H1 (cell line): ENCODE measurements at regions not wholly inside any gene's neighbourhood (a gene's known extent, or its start where the extent isn't known, plus 50 kb on each side); places are given as distances from the start of the nearest gene placed in this dataset.

ENCODE experiments used
- CTCF ChIA-PET: fragments of 300-600 bp; sonication (Branson Sonifier 250); formaldehyde crosslinking; loops from one replicate; lab custom pipeline; 2021; ENCODE audit not compliant: partially characterized antibody; lab: Charles Lee
- POLR2A ChIA-PET: fragments of 300-600 bp; sonication (Branson Sonifier 250); formaldehyde crosslinking; loops from one replicate; lab custom pipeline; 2021; ENCODE audit warnings: inconsistent platforms; ENCODE audit not compliant: partially characterized antibody; lab: Charles Lee
- DNase-seq, 2 experiments: peaks; one replicate each; pipeline versions ENCODE4 v3.0.0 to v3.0.0-alpha.2; 2010 to 2022; ENCODE audit warnings: low spot score in 2 of 2, low read depth in 1 of 2, mixed read lengths in 1 of 2
- FAIRE-seq: peaks from 2 replicates; lab custom pipeline; 2011; peaks lifted over from hg19 to GRCh38; lab: Jason Lieb, UNC
- H2AFZ ChIP-seq: 2 replicates; pipeline ENCODE4 v1.8.1; 2012; ENCODE audit warnings: low read length, inconsistent platforms
- H2AK5ac ChIP-seq: 2 replicates; pipeline ENCODE4 v1.6.1; 2013; ENCODE audit warnings: low read depth, low read length
- H2BK120ac ChIP-seq: replicated peaks from 2 replicates; pipeline ENCODE3; 2013; ENCODE audit warnings: low read depth, low read length, inconsistent platforms
- H2BK12ac ChIP-seq: 2 replicates; pipeline ENCODE4 v1.6.1; 2013; ENCODE audit warnings: low read depth, low read length
- H2BK15ac ChIP-seq: 2 replicates; pipeline ENCODE4 v1.6.1; 2013; ENCODE audit warnings: low read length
- H2BK20ac ChIP-seq: 2 replicates; pipeline ENCODE4 v1.6.1; 2013; ENCODE audit warnings: low read length
- H2BK5ac ChIP-seq: 2 replicates; pipeline ENCODE4 v1.6.1; 2013; ENCODE audit warnings: low read depth, low read length
- H3K14ac ChIP-seq: 2 replicates; pipeline ENCODE4 v1.6.1; 2013; ENCODE audit warnings: inconsistent platforms; ENCODE audit not compliant: insufficient read length
- H3K18ac ChIP-seq: 2 replicates; pipeline ENCODE4 v1.6.1; 2013; ENCODE audit warnings: low read length; ENCODE audit errors: extremely low read depth
- H3K23ac ChIP-seq: 2 replicates; pipeline ENCODE4 v1.6.1; 2013; ENCODE audit warnings: inconsistent platforms; ENCODE audit not compliant: insufficient read length
- H3K23me2 ChIP-seq: 2 replicates; pipeline ENCODE4 v1.6.1; 2013; ENCODE audit warnings: low read depth, low read length
- H3K27ac ChIP-seq: 2 replicates; pipeline ENCODE4 v1.6.1; 2011; ENCODE audit warnings: low read depth, low read length, inconsistent platforms
- H3K27me3 ChIP-seq, 4 experiments: replicated peaks in 1 of 4; 1 replicate in 1 of 4; 2 replicates in 3 of 4; pipeline versions ENCODE4 v1.6.1 to v1.8.1; 2011 to 2013; ENCODE audit warnings: low read length in 3 of 4, mild to moderate bottlenecking in 3 of 4, inconsistent platforms in 2 of 4, mixed read lengths in 2 of 4, moderate library complexity in 1 of 4; ENCODE audit not compliant: control insufficient read depth in 3 of 4, insufficient read depth in 3 of 4; ENCODE audit errors: extremely low read depth in 1 of 4
- H3K36me3 ChIP-seq, 4 experiments: 2 replicates each; pipeline versions ENCODE4 v1.6.1 to v1.8.1; 2011 to 2013; ENCODE audit warnings: mild to moderate bottlenecking in 4 of 4, low read length in 3 of 4, moderate library complexity in 2 of 4, control low read depth in 1 of 4, inconsistent platforms in 1 of 4; ENCODE audit not compliant: insufficient read depth in 4 of 4, control insufficient read depth in 2 of 4
- H3K4ac ChIP-seq: replicated peaks from 2 replicates; pipeline ENCODE3; 2013; ENCODE audit warnings: low read length, low read depth, mixed read lengths, inconsistent platforms; ENCODE audit not compliant: insufficient read length
- H3K4me1 ChIP-seq, 4 experiments: replicated peaks in 1 of 4; 1 replicate in 1 of 4; 2 replicates in 3 of 4; pipeline versions ENCODE4 v1.6.1 to v1.8.1; 2011 to 2013; ENCODE audit warnings: low read length in 3 of 4, inconsistent platforms in 2 of 4, mixed read lengths in 1 of 4; ENCODE audit not compliant: insufficient read depth in 4 of 4, control insufficient read depth in 3 of 4
- H3K4me2 ChIP-seq, 2 experiments: 2 replicates each; pipeline versions ENCODE4 v1.6.1 to v1.8.1; 2011 to 2013; ENCODE audit warnings: low read depth in 2 of 2, low read length in 2 of 2, control low read depth in 1 of 2, inconsistent platforms in 1 of 2, mild to moderate bottlenecking in 1 of 2; ENCODE audit not compliant: insufficient read depth in 1 of 2
- H3K4me3 ChIP-seq, 4 experiments: fragments of 200-600, 300-600 bp in 1 of 4; sonication (generic), shearing (Covaris generic), sonication (Bioruptor Twin) in 1 of 4; 2 replicates each; pipeline versions ENCODE4 v1.5.1 to v1.8.1; 2011 to 2016; ENCODE audit warnings: low read length in 4 of 4, low read depth in 3 of 4, control low read depth in 2 of 4, inconsistent platforms in 2 of 4, mild to moderate bottlenecking in 2 of 4, mixed read lengths in 1 of 4, moderate library complexity in 1 of 4; ENCODE audit not compliant: insufficient read depth in 2 of 4; ENCODE audit errors: extremely low read depth in 1 of 4
- H3K56ac ChIP-seq: replicated peaks from 2 replicates; pipeline ENCODE3; 2013; ENCODE audit warnings: low read depth, mild to moderate bottlenecking, mixed read lengths, low read length, inconsistent platforms; ENCODE audit not compliant: insufficient read length
- H3K79me1 ChIP-seq: 2 replicates; pipeline ENCODE4 v1.6.1; 2013; ENCODE audit warnings: low read depth, low read length, control low read depth
- H3K79me2 ChIP-seq, 2 experiments: 2 replicates each; pipeline versions ENCODE4 v1.6.1 to v1.8.1; 2012 to 2013; ENCODE audit warnings: low read length in 2 of 2, mild to moderate bottlenecking in 2 of 2, inconsistent platforms in 1 of 2; ENCODE audit not compliant: insufficient read depth in 2 of 2, control insufficient read depth in 1 of 2
- H3K9ac ChIP-seq, 4 experiments: replicated peaks in 1 of 4; 1 replicate in 1 of 4; 2 replicates in 3 of 4; pipeline versions ENCODE4 v1.6.1 to v1.8.1; 2011 to 2013; ENCODE audit warnings: low read depth in 3 of 4, low read length in 3 of 4, control low read depth in 2 of 4, mild to moderate bottlenecking in 2 of 4, moderate library complexity in 2 of 4, inconsistent platforms in 1 of 4; ENCODE audit errors: extremely low read depth in 1 of 4
- H3K9me3 ChIP-seq, 2 experiments: 2 replicates each; pipeline versions ENCODE4 v1.6.1 to v1.8.1; 2012 to 2013; ENCODE audit warnings: mild to moderate bottlenecking in 2 of 2, moderate library complexity in 2 of 2, control low read depth in 1 of 2, inconsistent platforms in 1 of 2, low read depth in 1 of 2, low read length in 1 of 2, mixed read lengths in 1 of 2; ENCODE audit not compliant: insufficient read depth in 2 of 2
- H4K20me1 ChIP-seq, 2 experiments: replicated peaks in 1 of 2; 2 replicates each; pipeline versions ENCODE3 to v1.8.1; 2011 to 2013; ENCODE audit warnings: inconsistent platforms in 2 of 2, low read length in 2 of 2, mild to moderate bottlenecking in 1 of 2; ENCODE audit not compliant: insufficient read depth in 2 of 2, control insufficient read depth in 1 of 2
- H4K5ac ChIP-seq: 2 replicates; pipeline ENCODE4 v1.6.1; 2013; ENCODE audit warnings: low read length, low read depth, mixed read lengths, inconsistent platforms; ENCODE audit not compliant: insufficient read length
- H4K8ac ChIP-seq: 2 replicates; pipeline ENCODE4 v1.8.0; 2013; ENCODE audit warnings: mild to moderate bottlenecking, moderate library complexity, low read length, inconsistent platforms; ENCODE audit not compliant: insufficient read depth; ENCODE audit errors: extremely low read depth
- H4K91ac ChIP-seq: replicated peaks from 2 replicates; pipeline ENCODE3; 2013; ENCODE audit warnings: low read length, mixed read lengths, inconsistent platforms; ENCODE audit not compliant: insufficient read length
- CBX5 ChIP-seq: fragments of 300-800, 300-1000 bp; sonication (generic); IDR thresholded peaks from 2 replicates; pipeline ENCODE4 v1.7.1; 2016; ENCODE audit warnings: antibody characterized with exemption, low read length, low read depth
- MAFK ChIP-seq: IDR thresholded peaks from 2 replicates; pipeline ENCODE4 v1.6.1; 2012; ENCODE audit warnings: low read depth, mild to moderate bottlenecking, improper control_type of control experiment, low read length
- RFX5 ChIP-seq: IDR thresholded peaks from 2 replicates; pipeline ENCODE4 v1.6.1; 2011; ENCODE audit warnings: low read depth, low read length, improper control_type of control experiment, borderline replicate concordance
- RNF2 ChIP-seq: fragments of 200-900, 300-1000 bp; sonication (generic); IDR thresholded peaks from 2 replicates; pipeline ENCODE4 v1.7.1; 2016; ENCODE audit warnings: borderline replicate concordance, low read depth, mild to moderate bottlenecking, antibody characterized with exemption, low read length; ENCODE audit not compliant: poor library complexity, severe bottlenecking; ENCODE audit errors: missing control alignments
- SRF ChIP-seq: IDR thresholded peaks from 2 replicates; pipeline ENCODE4 v1.6.1; 2011; ENCODE audit warnings: mild to moderate bottlenecking, low read depth, low read length, moderate library complexity
- TCF12 ChIP-seq: IDR thresholded peaks from 2 replicates; pipeline ENCODE4 v1.6.1; 2011; ENCODE audit warnings: low read depth, mild to moderate bottlenecking, low read length
- ZNF274 ChIP-seq: IDR thresholded peaks from 2 replicates; pipeline ENCODE4 v1.7.0; 2012; ENCODE audit warnings: low read length, borderline replicate concordance; ENCODE audit errors: extremely low read depth
- WGBS, 2 experiments: shearing (Covaris generic) in 1 of 2; methylation state at CpG; one replicate each; pipeline versions ENCODE4 v1.1.6 to v1.1.7; 2013 to 2015; ENCODE audit warnings: low lambda C conversion rate in 2 of 2, mixed read lengths in 2 of 2, inconsistent platforms in 1 of 2, low coverage in 1 of 2, missing lambda C conversion rate in 1 of 2; ENCODE audit not compliant: insufficient replicate concordance in 2 of 2, insufficient coverage in 1 of 2, insufficient read length in 1 of 2; ENCODE audit errors: extremely low coverage in 1 of 2, missing lambda C conversion rate in 1 of 2; 5-methylcytosine and 5-hydroxymethylcytosine counted together
- TF ChIP-seq, protein P1 (sequence below): IDR thresholded peaks from 2 replicates; pipeline ENCODE4 v1.6.1; 2011; ENCODE audit warnings: low read depth, mild to moderate bottlenecking, low read length; ENCODE audit not compliant: insufficient read depth
- TF ChIP-seq, protein P2 (sequence below), 3 experiments: IDR thresholded peaks; 1 replicate in 2 of 3; 2 replicates in 1 of 3; pipeline versions ENCODE4 v1.5.1 to v1.6.1; 2011; ENCODE audit warnings: low read length in 3 of 3, mild to moderate bottlenecking in 3 of 3, inconsistent platforms in 2 of 3, low read depth in 1 of 3, moderate library complexity in 1 of 3; ENCODE audit not compliant: insufficient read depth in 1 of 3; ENCODE audit errors: control extremely low read depth in 1 of 3
- TF ChIP-seq, protein P3 (sequence below): IDR thresholded peaks from 2 replicates; pipeline ENCODE4 v1.6.1; 2012; ENCODE audit warnings: inconsistent platforms

DNA sequence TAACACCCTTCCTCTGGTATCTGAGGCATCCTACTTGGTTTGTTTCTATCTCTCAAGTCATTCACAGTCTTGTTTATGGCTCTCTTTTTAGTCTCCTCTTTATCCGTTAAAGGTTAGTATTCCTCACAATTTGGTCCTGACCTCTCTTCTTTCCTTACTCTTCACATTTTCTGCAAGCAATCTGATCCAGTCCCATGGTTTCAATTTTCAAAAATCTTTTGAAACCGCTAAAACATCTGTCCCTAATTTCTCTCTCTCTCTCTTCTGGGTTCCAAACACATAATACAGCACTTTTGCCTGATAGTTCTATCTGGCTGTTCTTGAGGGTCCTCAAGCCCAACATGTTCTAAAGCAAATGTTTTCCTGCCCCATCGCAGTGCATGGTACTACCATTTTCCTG lies 149.0 kb downstream of the SERPINI1 start:
- no peaks in the 10 kb centered on the region for H3K4me1 ChIP-seq
- ChIA-PET POLR2A (no interaction called here), CTCF (interaction anchor here (1.5 to 3.8 kb wide), 2 partner anchors 9 to 35 kb away, joined by 4 to 16 read pairs; no protein-coding TSS in a partner anchor)
- H3K9me3 ChIP-seq, result no peaks in the 10 kb centered on the region
- no peak overlapping the region for H4K5ac ChIP-seq
- no peak overlapping the region for H3K4me2 ChIP-seq
- H2AK5ac ChIP-seq, result no peak overlapping the region
- no peak overlapping the region for H3K27ac ChIP-seq
- H2BK120ac ChIP-seq, result no peak overlapping the region
- DNase-seq (no peak), FAIRE-seq (no peak)
- no peaks in the 10 kb centered on the region; the same call in 1 of the 2 replicates for H3K23me2 ChIP-seq
- H4K8ac ChIP-seq, result no peak overlapping the region
- H3K14ac ChIP-seq, result no peak overlapping the region
- no peak overlapping the region for H3K56ac ChIP-seq
- H3K27me3 ChIP-seq, result no peaks in the 10 kb centered on the region
- H3K36me3 ChIP-seq, result no peaks in the 10 kb centered on the region
- no peak overlapping the region for H3K18ac ChIP-seq
- no peak overlapping the region for H3K4me3 ChIP-seq
- H2AFZ ChIP-seq, result no peak overlapping the region
- no peaks in the 10 kb centered on the region for H3K79me1 ChIP-seq
- no peaks in the 10 kb centered on the region for H4K20me1 ChIP-seq
- H3K79me2 ChIP-seq, result no peaks in the 10 kb centered on the region
- H4K91ac ChIP-seq, result no peak overlapping the region
- 92% methylated on average over 3 of the region's 3 CpGs; no CpG with 5 or more reads in 1 of the 2 experiments for WGBS, 2 experiments
- H2BK20ac ChIP-seq, result no peak overlapping the region
- H2BK12ac ChIP-seq, result no peak overlapping the region
- no peak overlapping the region for H3K23ac ChIP-seq
- no peak overlapping the region for H2BK5ac ChIP-seq
- H2BK15ac ChIP-seq, result no peak overlapping the region
- no peak overlapping the region for H3K9ac ChIP-seq
- H3K4ac ChIP-seq, result no peak overlapping the region
- no peak for TF ChIP-seq SRF
- TF ChIP-seq, protein P1, sequence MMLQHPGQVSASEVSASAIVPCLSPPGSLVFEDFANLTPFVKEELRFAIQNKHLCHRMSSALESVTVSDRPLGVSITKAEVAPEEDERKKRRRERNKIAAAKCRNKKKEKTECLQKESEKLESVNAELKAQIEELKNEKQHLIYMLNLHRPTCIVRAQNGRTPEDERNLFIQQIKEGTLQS, result no peak
- no peak for TF ChIP-seq RFX5
- no peak for TF ChIP-seq MAFK
- TF ChIP-seq, protein P2, sequence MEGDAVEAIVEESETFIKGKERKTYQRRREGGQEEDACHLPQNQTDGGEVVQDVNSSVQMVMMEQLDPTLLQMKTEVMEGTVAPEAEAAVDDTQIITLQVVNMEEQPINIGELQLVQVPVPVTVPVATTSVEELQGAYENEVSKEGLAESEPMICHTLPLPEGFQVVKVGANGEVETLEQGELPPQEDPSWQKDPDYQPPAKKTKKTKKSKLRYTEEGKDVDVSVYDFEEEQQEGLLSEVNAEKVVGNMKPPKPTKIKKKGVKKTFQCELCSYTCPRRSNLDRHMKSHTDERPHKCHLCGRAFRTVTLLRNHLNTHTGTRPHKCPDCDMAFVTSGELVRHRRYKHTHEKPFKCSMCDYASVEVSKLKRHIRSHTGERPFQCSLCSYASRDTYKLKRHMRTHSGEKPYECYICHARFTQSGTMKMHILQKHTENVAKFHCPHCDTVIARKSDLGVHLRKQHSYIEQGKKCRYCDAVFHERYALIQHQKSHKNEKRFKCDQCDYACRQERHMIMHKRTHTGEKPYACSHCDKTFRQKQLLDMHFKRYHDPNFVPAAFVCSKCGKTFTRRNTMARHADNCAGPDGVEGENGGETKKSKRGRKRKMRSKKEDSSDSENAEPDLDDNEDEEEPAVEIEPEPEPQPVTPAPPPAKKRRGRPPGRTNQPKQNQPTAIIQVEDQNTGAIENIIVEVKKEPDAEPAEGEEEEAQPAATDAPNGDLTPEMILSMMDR (IDR thresholded peaks at IDR 0.05; ENCODE audit: control extremely low read depth in 1 of 3, insufficient read depth in 1 of 3, low read depth in 1 of 3, low read length in 3 of 3), result no peak
- TF ChIP-seq TCF12, result no peak
- TF ChIP-seq ZNF274, result no peak
- TF ChIP-seq, protein P3, sequence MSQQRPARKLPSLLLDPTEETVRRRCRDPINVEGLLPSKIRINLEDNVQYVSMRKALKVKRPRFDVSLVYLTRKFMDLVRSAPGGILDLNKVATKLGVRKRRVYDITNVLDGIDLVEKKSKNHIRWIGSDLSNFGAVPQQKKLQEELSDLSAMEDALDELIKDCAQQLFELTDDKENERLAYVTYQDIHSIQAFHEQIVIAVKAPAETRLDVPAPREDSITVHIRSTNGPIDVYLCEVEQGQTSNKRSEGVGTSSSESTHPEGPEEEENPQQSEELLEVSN, result no peak
- no peak for TF ChIP-seq CBX5
- TF ChIP-seq RNF2, result no peak
